ENCODE measurements at regions not wholly inside any gene's neighbourhood (a gene's known extent, or its start where the extent isn't known, plus 50 kb on each side); places are given as distances from the start of the nearest gene placed in this dataset.

DNA sequence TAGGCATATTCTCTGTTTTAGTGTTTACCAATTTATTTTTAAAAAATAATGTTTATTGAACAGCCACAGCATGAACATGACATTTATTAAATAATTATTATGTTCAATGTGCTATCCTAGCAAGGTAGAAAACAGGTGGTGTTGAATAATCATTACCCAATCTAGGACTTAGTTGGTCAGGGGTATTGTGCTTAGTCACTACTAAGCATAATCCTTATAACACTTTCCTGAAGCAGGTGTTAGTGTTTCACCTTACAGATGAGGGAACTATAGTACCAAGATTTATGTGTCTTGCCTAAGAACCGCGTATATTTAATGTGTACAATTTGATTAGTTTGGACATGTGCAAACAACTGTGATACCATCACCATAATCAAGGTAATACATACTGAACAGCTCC lies 1387.2 kb upstream of the ACO1 start:
- H3K4me2 ChIP-seq (ENCODE audit: control insufficient read depth, extremely low read depth, insufficient read depth, low read depth, low read length), result no peak overlapping the region
- no peaks in the 10 kb centered on the region for H3K36me3 ChIP-seq (ENCODE audit: control insufficient read depth in 2 of 2, extremely low read depth in 1 of 2, insufficient read depth in 2 of 2, low read length in 2 of 2)
- H3K9me1 ChIP-seq (ENCODE audit: control insufficient read depth, extremely low read depth, insufficient read depth, low read length), result no peaks in the 10 kb centered on the region
- H3K9me3 ChIP-seq (ENCODE audit: control insufficient read depth, low read depth, low read length), result no peaks in the 10 kb centered on the region
- H3K27ac ChIP-seq (ENCODE audit: control insufficient read depth, insufficient read depth, low read length), result no peak overlapping the region
- no peak overlapping the region for H3K9ac ChIP-seq (ENCODE audit: control insufficient read depth, extremely low read depth, insufficient read depth, low read length)
- TF ChIP-seq EZH2 (IDR thresholded peaks at IDR 0.05; ENCODE audit: low read length), result no peak
- TF ChIP-seq, protein P1, sequence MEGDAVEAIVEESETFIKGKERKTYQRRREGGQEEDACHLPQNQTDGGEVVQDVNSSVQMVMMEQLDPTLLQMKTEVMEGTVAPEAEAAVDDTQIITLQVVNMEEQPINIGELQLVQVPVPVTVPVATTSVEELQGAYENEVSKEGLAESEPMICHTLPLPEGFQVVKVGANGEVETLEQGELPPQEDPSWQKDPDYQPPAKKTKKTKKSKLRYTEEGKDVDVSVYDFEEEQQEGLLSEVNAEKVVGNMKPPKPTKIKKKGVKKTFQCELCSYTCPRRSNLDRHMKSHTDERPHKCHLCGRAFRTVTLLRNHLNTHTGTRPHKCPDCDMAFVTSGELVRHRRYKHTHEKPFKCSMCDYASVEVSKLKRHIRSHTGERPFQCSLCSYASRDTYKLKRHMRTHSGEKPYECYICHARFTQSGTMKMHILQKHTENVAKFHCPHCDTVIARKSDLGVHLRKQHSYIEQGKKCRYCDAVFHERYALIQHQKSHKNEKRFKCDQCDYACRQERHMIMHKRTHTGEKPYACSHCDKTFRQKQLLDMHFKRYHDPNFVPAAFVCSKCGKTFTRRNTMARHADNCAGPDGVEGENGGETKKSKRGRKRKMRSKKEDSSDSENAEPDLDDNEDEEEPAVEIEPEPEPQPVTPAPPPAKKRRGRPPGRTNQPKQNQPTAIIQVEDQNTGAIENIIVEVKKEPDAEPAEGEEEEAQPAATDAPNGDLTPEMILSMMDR (optimal IDR thresholded peaks at IDR 0.05 in 1 of 3, IDR thresholded peaks at IDR 0.05 in 1 of 3, conservative IDR thresholded peaks at IDR 0.05 in 1 of 3; ENCODE audit: extremely low read depth in 1 of 3, insufficient read depth in 2 of 3, low read length in 3 of 3), result no peak
- H3K27me3 ChIP-seq (ENCODE audit: control insufficient read depth, extremely low read depth, insufficient read depth, low read length), result no peaks in the 10 kb centered on the region
- no peak overlapping the region for H2AFZ ChIP-seq (ENCODE audit: control insufficient read depth, low read length)
- FAIRE-seq (no peak), DNase-seq (ENCODE audit: low read depth, low spot score) (no peak)
- no peaks in the 10 kb centered on the region for H4K20me1 ChIP-seq (ENCODE audit: control insufficient read depth, extremely low read depth, insufficient read depth, low read length)
- H3K4me1 ChIP-seq (ENCODE audit: control insufficient read depth, extremely low read depth, insufficient read depth, low read length), result no peaks in the 10 kb centered on the region
- no peaks in the 10 kb centered on the region for H3K79me2 ChIP-seq (ENCODE audit: control insufficient read depth, insufficient read depth, low read length)
- no peak overlapping the region for H3K4me3 ChIP-seq (ENCODE audit: control insufficient read depth in 2 of 3, extremely low read depth in 1 of 3, insufficient read depth in 2 of 3, low read depth in 1 of 3, low read length in 3 of 3)
- dilution Hi-C loops (cut with MboI; ENCODE audit: extremely low pct_ligation_motif_present, low sequenced_read_pairs), result no loop called here

DNA sequence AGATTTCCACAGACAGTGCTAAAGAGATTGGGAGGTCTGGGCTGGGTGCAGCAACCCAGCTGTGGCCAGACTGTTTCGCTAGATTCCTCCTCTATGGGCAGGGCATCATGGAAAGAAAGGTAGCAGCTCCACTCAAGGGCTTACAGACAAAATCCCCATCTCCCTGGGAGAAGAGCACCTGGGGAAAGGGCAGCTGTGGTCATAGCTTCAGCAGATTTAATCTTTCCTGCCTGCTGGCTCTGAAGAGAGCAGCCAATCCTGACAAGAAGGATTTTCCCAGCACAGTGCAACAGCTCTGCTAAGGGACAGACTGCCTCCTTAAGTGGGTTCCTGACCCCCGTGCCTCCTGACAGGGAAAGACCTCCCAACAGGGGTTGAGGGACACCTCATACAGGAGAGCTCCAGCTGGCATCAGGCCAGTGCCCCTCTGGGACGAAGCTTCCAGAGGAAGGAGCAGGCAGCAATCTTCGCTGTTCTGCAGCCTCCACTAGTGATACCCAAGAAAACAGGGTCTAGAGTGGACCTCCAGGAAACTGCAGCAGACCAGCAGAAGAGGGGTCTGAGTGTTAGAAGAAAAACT lies 1379.3 kb upstream of the ACO1 start:
- no peak overlapping the region for H2AFZ ChIP-seq (ENCODE audit: control insufficient read depth, low read length)
- dilution Hi-C loops (cut with MboI; ENCODE audit: extremely low pct_ligation_motif_present, low sequenced_read_pairs), result no loop called here
- no peaks in the 10 kb centered on the region for H3K36me3 ChIP-seq (ENCODE audit: control insufficient read depth in 2 of 2, extremely low read depth in 1 of 2, insufficient read depth in 2 of 2, low read length in 2 of 2)
- H3K27me3 ChIP-seq (ENCODE audit: control insufficient read depth, extremely low read depth, insufficient read depth, low read length), result no peaks in the 10 kb centered on the region
- no peak for FAIRE-seq
- no peaks in the 10 kb centered on the region for H4K20me1 ChIP-seq (ENCODE audit: control insufficient read depth, extremely low read depth, insufficient read depth, low read length)
- H3K9me1 ChIP-seq (ENCODE audit: control insufficient read depth, extremely low read depth, insufficient read depth, low read length), result no peaks in the 10 kb centered on the region
- H3K27ac ChIP-seq (ENCODE audit: control insufficient read depth, insufficient read depth, low read length), result no peak overlapping the region
- H3K79me2 ChIP-seq (ENCODE audit: control insufficient read depth, insufficient read depth, low read length), result no peaks in the 10 kb centered on the region
- H3K4me2 ChIP-seq (ENCODE audit: control insufficient read depth, extremely low read depth, insufficient read depth, low read depth, low read length), result no peak overlapping the region
- no peak for TF ChIP-seq EZH2 (IDR thresholded peaks at IDR 0.05; ENCODE audit: low read length)
- TF ChIP-seq, protein P1 (optimal IDR thresholded peaks at IDR 0.05 in 1 of 3, IDR thresholded peaks at IDR 0.05 in 1 of 3, conservative IDR thresholded peaks at IDR 0.05 in 1 of 3; ENCODE audit: extremely low read depth in 1 of 3, insufficient read depth in 2 of 3, low read length in 3 of 3), result no peak
- H3K4me3 ChIP-seq (ENCODE audit: control insufficient read depth in 2 of 3, extremely low read depth in 1 of 3, insufficient read depth in 2 of 3, low read depth in 1 of 3, low read length in 3 of 3), result no peak overlapping the region
- no peaks in the 10 kb centered on the region for H3K9me3 ChIP-seq (ENCODE audit: control insufficient read depth, low read depth, low read length)
- no peak for DNase-seq (ENCODE audit: low read depth, low spot score)
- no peak overlapping the region for H3K9ac ChIP-seq (ENCODE audit: control insufficient read depth, extremely low read depth, insufficient read depth, low read length)
- H3K4me1 ChIP-seq (ENCODE audit: control insufficient read depth, extremely low read depth, insufficient read depth, low read length), result no peaks in the 10 kb centered on the region

Measured in keratinocyte (primary cell).